Upper lobe of right lung (tissue), 1 donor: ENCODE measurements at regions not wholly inside any gene's neighbourhood (a gene's known extent, or its start where the extent isn't known, plus 50 kb on each side); places are given as distances from the start of the nearest gene placed in this dataset.

ENCODE experiments used
- ATAC-seq: fragments of 200-7000 bp; cut with Tn5 transposase; one replicate; pipeline ENCODE4 v1.9.1; 2020; ENCODE audit warnings: mild to moderate bottlenecking, moderate library complexity
- DNase-seq: peaks from one replicate; pipeline ENCODE4 v3.0.0-alpha.2; 2020
- H3K27ac ChIP-seq: fragments of 200-600 bp; one replicate; pipeline ENCODE4 v1.8.0; 2022
- H3K27me3 ChIP-seq: fragments of 200-600 bp; one replicate; pipeline ENCODE4 v1.8.0; 2022; ENCODE audit warnings: mild to moderate bottlenecking
- H3K36me3 ChIP-seq: fragments of 200-600 bp; one replicate; pipeline ENCODE4 v1.8.0; 2022
- H3K4me1 ChIP-seq: fragments of 200-600 bp; one replicate; pipeline ENCODE4 v1.8.0; 2022
- H3K4me3 ChIP-seq: fragments of 200-600 bp; one replicate; pipeline ENCODE4 v1.8.0; 2022; ENCODE audit warnings: mild to moderate bottlenecking
- H3K9me3 ChIP-seq: fragments of 200-600 bp; one replicate; pipeline ENCODE4 v1.8.0; 2022
- intact Hi-C: fragments of 100-400 bp; cut with DNase I; formaldehyde crosslinking; loops from one replicate; pipeline ENCODE4 v1.11.0; 2022
- TF ChIP-seq, protein P1 (sequence below): fragments of 200-600 bp; IDR thresholded peaks from one replicate; pipeline ENCODE4 v1.8.0; 2022; ENCODE audit warnings: antibody characterized with exemption
- donor health status: DM: no; HTN: yes; CAD: no; lungs with severe emphysema.

DNA sequence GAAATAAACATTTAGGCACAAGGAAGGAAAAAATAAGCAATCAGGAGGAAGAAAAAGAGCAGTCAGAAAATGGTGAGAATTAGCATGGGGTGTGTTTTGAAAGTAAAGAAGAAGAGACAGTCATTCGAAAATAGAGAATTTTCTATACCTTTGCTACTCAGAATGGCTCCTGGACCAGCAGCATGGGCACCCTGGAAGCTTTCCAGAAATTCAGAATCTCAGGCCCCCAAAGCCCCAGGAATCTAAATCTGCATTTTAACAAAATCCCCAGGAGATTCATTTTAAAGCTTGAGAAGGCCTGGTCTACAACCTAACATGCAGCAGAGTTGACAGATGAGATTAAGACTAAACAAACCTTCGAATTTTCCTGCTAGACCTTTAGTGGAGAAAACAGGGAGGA lies 131.2 kb upstream of the HDAC9 start:
- no peaks in the 10 kb centered on the region for H3K9me3 ChIP-seq
- H3K27me3 ChIP-seq, result no peaks in the 10 kb centered on the region
- ATAC-seq (no peak), DNase-seq (no peak)
- intact Hi-C loops, result no loop called here
- H3K27ac ChIP-seq, result no peak overlapping the region
- H3K4me3 ChIP-seq, result no peak overlapping the region
- TF ChIP-seq, protein P1, sequence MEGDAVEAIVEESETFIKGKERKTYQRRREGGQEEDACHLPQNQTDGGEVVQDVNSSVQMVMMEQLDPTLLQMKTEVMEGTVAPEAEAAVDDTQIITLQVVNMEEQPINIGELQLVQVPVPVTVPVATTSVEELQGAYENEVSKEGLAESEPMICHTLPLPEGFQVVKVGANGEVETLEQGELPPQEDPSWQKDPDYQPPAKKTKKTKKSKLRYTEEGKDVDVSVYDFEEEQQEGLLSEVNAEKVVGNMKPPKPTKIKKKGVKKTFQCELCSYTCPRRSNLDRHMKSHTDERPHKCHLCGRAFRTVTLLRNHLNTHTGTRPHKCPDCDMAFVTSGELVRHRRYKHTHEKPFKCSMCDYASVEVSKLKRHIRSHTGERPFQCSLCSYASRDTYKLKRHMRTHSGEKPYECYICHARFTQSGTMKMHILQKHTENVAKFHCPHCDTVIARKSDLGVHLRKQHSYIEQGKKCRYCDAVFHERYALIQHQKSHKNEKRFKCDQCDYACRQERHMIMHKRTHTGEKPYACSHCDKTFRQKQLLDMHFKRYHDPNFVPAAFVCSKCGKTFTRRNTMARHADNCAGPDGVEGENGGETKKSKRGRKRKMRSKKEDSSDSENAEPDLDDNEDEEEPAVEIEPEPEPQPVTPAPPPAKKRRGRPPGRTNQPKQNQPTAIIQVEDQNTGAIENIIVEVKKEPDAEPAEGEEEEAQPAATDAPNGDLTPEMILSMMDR, result no peak
- no peaks in the 10 kb centered on the region for H3K4me1 ChIP-seq
- no peaks in the 10 kb centered on the region for H3K36me3 ChIP-seq

DNA sequence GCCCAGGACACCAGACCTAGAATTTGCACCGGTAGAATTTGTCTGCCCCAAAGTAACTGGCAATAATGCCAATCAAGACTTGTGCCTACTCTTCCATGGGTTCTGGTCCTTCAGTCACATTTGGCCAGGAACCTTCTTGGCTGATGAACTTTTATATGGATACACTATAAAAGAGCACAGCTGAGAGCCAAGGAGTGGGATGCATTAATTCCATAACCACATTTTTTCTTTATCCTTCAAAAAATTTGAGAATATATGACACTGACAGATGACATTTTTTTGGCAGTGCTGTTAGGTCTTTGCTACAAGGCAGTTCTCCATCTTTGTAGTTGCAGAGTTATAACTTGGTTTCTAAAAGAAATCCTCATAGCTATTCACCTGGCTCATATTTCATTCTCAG lies 129.2 kb upstream of the HDAC9 start:
- ATAC-seq (no peak), DNase-seq (no peak)
- Histone ChIP-seq H3K9me3 (no peaks in the 10 kb centered on the region), H3K27me3 (no peaks in the 10 kb centered on the region), H3K36me3 (no peaks in the 10 kb centered on the region), H3K4me1 (no peaks in the 10 kb centered on the region), H3K27ac (no peak overlapping the region), H3K4me3 (no peak overlapping the region)
- intact Hi-C loops, result no loop called here
- TF ChIP-seq, protein P1, result no peak

DNA sequence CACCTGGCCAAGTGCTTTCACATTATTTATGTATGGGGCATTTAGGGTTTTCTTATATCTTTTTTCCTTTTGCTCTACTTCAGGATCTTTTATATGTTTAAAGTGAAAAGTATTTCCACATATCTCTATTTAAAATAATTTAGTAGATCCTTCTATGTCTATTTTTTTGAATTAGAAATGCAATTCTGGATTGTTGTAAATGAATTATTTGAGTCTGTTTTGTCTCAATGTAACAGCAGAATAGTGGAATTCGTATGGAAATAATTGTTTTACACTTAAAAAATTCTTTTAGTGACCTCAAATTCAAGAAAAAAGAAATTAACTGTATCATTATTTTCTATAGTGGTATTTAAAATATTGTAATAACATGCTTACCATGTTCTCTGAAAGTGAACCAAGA lies 126.5 kb upstream of the HDAC9 start:
- Histone ChIP-seq H3K4me1 (no peaks in the 10 kb centered on the region), H3K36me3 (no peaks in the 10 kb centered on the region), H3K9me3 (no peaks in the 10 kb centered on the region), H3K27ac (no peak overlapping the region), H3K4me3 (no peak overlapping the region), H3K27me3 (no peaks in the 10 kb centered on the region)
- DNase-seq (no peak), ATAC-seq (no peak)
- intact Hi-C loops, result no loop called here
- TF ChIP-seq, protein P1, result no peak

DNA sequence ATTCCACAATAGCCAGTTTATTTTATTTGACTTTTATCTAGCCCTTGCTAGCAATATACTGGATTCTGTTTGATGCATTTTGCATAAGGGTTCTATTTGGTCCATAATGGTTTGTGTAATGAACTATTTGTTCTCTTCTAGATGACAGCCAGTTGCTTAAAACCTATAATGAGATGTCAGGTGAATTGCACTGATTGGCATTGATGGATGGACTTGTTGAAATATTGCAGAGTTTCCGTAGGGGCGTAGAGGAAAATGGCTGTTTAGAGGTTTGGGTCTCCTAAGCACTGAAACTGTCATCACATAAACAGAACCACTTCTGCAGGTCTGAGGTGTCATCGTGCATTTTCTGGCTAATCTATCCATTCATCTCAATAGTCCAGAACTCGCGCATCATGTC lies 124.9 kb upstream of the HDAC9 start:
- Histone ChIP-seq H3K9me3 (no peaks in the 10 kb centered on the region), H3K27me3 (no peaks in the 10 kb centered on the region), H3K36me3 (no peaks in the 10 kb centered on the region), H3K27ac (no peak overlapping the region), H3K4me1 (no peaks in the 10 kb centered on the region), H3K4me3 (no peak overlapping the region)
- intact Hi-C loops, result no loop called here
- TF ChIP-seq, protein P1, result no peak
- ATAC-seq (no peak), DNase-seq (no peak)

DNA sequence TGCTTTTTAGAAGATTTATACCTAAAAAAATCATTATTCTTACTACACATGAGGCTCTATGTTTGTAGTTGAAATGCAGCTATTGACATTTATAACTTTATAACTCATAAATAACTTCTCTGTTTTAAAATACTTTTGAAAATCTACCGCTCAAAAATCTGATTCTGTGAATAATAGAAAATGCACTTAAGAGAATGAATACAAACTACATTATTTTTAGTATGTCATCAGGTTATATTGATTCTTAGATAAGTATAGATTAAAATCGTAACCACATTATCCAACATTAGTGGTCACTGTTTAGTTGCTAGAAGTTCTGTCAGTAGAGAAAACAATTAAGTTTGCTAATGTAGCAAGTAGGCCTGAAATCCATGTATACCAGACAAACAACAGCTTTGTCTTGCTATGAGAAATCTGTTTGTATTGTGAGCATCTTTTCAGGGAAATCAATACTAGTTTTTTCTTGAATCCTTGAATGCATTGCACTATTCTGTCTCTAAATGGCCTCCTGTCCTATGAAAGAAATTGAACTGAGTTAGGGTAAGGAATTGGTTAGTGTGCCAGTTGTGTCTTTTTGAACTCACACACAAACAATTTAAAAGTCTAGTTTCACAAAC lies 116.5 kb upstream of the HDAC9 start:
- intact Hi-C loops, result no loop called here
- H3K4me3 ChIP-seq, result no peak overlapping the region
- no peak for ATAC-seq
- no peaks in the 10 kb centered on the region for H3K27me3 ChIP-seq
- no peaks in the 10 kb centered on the region for H3K9me3 ChIP-seq
- no peaks in the 10 kb centered on the region for H3K36me3 ChIP-seq
- TF ChIP-seq, protein P1, result no peak
- no peaks in the 10 kb centered on the region for H3K4me1 ChIP-seq
- H3K27ac ChIP-seq, result no peak overlapping the region
- no peak for DNase-seq

DNA sequence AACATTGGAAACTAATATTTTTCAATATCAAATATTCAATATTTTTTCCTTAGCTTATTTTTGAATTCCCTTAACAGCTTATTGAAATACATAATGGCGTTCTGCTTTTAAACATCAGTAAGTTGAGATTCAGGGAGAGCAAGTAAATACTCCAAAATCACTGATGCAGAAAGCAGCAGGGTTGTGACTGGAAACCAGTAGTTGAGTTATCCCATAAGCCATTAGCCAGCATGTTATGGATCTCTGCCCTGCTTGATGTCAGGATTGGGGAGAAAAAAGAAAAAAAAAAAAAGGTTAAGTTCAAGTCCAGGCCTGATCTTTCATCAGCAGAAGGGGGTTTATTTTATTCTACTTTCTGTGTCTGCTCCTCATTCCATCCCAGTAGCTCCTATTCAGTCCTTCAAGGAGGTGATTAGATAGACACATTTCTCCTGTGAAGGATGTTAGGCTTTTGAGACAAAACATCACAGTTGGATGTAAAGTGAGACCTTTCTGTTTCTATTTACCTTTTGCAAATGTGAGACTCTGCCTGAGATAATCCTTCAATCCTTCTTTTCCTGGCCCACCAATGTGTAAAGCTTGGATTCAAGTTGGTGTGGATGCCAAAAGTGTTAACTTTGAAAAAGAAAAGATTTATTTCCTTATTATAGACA lies 110.9 kb upstream of the HDAC9 start:
- Histone ChIP-seq H3K4me3 (no peak overlapping the region), H3K27me3 (no peaks in the 10 kb centered on the region), H3K4me1 (peaks cover 9% of the 10 kb centered on the region), H3K36me3 (no peaks in the 10 kb centered on the region), H3K9me3 (no peaks in the 10 kb centered on the region), H3K27ac (no peak overlapping the region)
- intact Hi-C loops, result no loop called here
- ATAC-seq (no peak), DNase-seq (no peak)
- TF ChIP-seq, protein P1, result no peak
